Fibroblast of mammary gland (primary cell): ENCODE measurements at regions not wholly inside any gene's neighbourhood (a gene's known extent, or its start where the extent isn't known, plus 50 kb on each side); places are given as distances from the start of the nearest gene placed in this dataset.

Source experiments
- DNase-seq: peaks from one replicate; pipeline ENCODE4 v3.0.0-alpha.2; 2010; ENCODE audit warnings: low read depth
- H3K4me3 ChIP-seq: 2 replicates; pipeline ENCODE4 v1.5.1; 2011; ENCODE audit warnings: low read depth, mild to moderate bottlenecking, low read length, moderate library complexity; ENCODE audit not compliant: control insufficient read depth
- CTCF ChIP-seq: conservative IDR thresholded peaks from 2 replicates; pipeline ENCODE4 v1.5.1; 2011; ENCODE audit warnings: low read depth, low read length, inconsistent platforms; ENCODE audit not compliant: control insufficient read depth, insufficient read depth

- no peak for TF ChIP-seq CTCF
- no peak for DNase-seq
- H3K4me3 ChIP-seq = no peak overlapping the region
Observed at GRCh38 chr10:125261491-125262186, 101.3 kb upstream of the CTBP2 start.

GRCh38 chr10:125260260-125260659, 99.9 kb upstream of the CTBP2 start:
- no peak for DNase-seq
- H3K4me3 ChIP-seq = no peak overlapping the region
- no peak for TF ChIP-seq CTCF

- no peak for TF ChIP-seq CTCF
- H3K4me3 ChIP-seq = no peak overlapping the region
- DNase-seq = no peak
Observed at GRCh38 chr10:125259651-125260050, 99.3 kb upstream of the CTBP2 start.

- no peak for TF ChIP-seq CTCF
- DNase-seq = no peak
Observed at GRCh38 chr10:125258676-125259075, 98.3 kb upstream of the CTBP2 start.

GRCh38 chr10:125257521-125258108, 97.3 kb upstream of the CTBP2 start:
- no peak for DNase-seq
- TF ChIP-seq CTCF = no peak
- H3K4me3 ChIP-seq = no peak overlapping the region

More at GRCh38 chr10:125258676-125259075, 98.3 kb upstream of the CTBP2 start:
- H3K4me3 ChIP-seq = no peak overlapping the region

- no peak for TF ChIP-seq CTCF
- H3K4me3 ChIP-seq = no peak overlapping the region
- no peak for DNase-seq
Observed at GRCh38 chr10:125256026-125256425, 95.7 kb upstream of the CTBP2 start.
